Breast epithelium (tissue), 4 donors: ENCODE measurements at regions not wholly inside any gene's neighbourhood (a gene's known extent, or its start where the extent isn't known, plus 50 kb on each side); places are given as distances from the start of the nearest gene placed in this dataset.

Experiments
- DNase-seq, 2 donors: peaks; one replicate each; pipeline ENCODE4 v3.0.0-alpha.2; 2019; ENCODE audit warnings: low spot score in 2 of 2
- H3K27ac ChIP-seq, 2 donors: fragments of 200-600 bp; sonication (generic) in 1 of 2; one replicate each; pipeline ENCODE4 v1.5.1; 2016 to 2019; ENCODE audit warnings: mild to moderate bottlenecking in 1 of 2
- H3K27me3 ChIP-seq, 2 donors: fragments of 200-600 bp; sonication (generic) in 1 of 2; one replicate each; pipeline versions ENCODE4 v1.5.1 to v1.6.0; 2017 to 2019; ENCODE audit warnings: control low read depth in 1 of 2, mild to moderate bottlenecking in 1 of 2
- H3K36me3 ChIP-seq: fragments of 200-600 bp; one replicate; pipeline ENCODE4 v1.5.1; 2019
- H3K4me1 ChIP-seq, 2 donors: fragments of 200-600 bp; sonication (generic); one replicate each; pipeline ENCODE4 v1.5.1; 2016 to 2019; ENCODE audit warnings: control low read depth in 1 of 2
- H3K4me3 ChIP-seq, 3 donors: fragments of 200-600 bp; sonication (generic); 1 replicate in 2 of 3; 2 replicates in 1 of 3; pipeline ENCODE4 v1.5.1; 2016 to 2019; ENCODE audit warnings: mild to moderate bottlenecking in 3 of 3, moderate library complexity in 2 of 3
- H3K9me3 ChIP-seq, 2 donors: fragments of 200-600 bp; sonication (generic) in 1 of 2; one replicate each; pipeline ENCODE4 v1.5.1; 2016 to 2019; ENCODE audit warnings: control low read depth in 1 of 2
- CTCF ChIP-seq, 3 donors: fragments of 450-650 bp; IDR thresholded peaks; one replicate each; pipeline ENCODE4 v1.5.1; 2016 to 2017; ENCODE audit warnings: antibody characterized with exemption in 3 of 3, mild to moderate bottlenecking in 3 of 3, moderate library complexity in 3 of 3
- POLR2A ChIP-seq: fragments of 450-650 bp; IDR thresholded peaks from one replicate; pipeline ENCODE4 v1.6.1; 2016; ENCODE audit warnings: antibody characterized with exemption, mild to moderate bottlenecking, moderate library complexity
- POLR2AphosphoS5 ChIP-seq, 3 donors: sonication (generic); formaldehyde crosslinking; IDR thresholded peaks; one replicate each; pipeline ENCODE4 v1.6.1; 2017; ENCODE audit warnings: antibody characterized with exemption in 3 of 3
- intact Hi-C: fragments of 100-400 bp; cut with DNase I; formaldehyde crosslinking; loops from one replicate; pipeline ENCODE4 v1.15.1; 2023; ENCODE audit warnings: low total_unique reads

DNA sequence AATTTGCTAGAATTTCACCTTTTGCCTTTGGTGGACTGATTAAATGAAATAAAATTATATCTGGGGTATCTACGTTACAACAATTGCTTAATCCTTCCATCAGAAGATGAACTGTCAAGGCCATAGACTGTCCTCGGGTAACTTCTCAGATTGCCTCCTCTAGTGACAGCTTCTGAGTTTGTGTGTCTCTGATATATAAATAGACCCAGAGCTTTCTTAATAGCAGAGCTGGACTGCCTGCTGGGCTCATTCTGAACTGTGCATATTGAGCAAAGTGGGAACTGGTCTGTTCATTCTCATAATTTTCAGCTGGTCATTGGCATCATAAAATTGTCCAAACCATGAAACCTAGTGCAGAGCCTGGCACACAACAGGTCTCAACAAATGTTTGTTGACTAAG lies 99.1 kb upstream of the GRAMD1B start:
- intact Hi-C loops: no loop called here
- Histone ChIP-seq H3K4me3 (no peak overlapping the region), H3K27ac (peak overlapping the region; percentile 63 to 68), H3K36me3 (no peaks in the 10 kb centered on the region), H3K4me1 (no peaks in the 10 kb centered on the region), H3K9me3 (no peaks in the 10 kb centered on the region), H3K27me3 (no peaks in the 10 kb centered on the region)
- no peak for DNase-seq
- no peak for TF ChIP-seq CTCF (IDR thresholded peaks at IDR 0.05)
- no peak for TF ChIP-seq POLR2A
- no peak for TF ChIP-seq POLR2AphosphoS5 (IDR thresholded peaks at IDR 0.05)

DNA sequence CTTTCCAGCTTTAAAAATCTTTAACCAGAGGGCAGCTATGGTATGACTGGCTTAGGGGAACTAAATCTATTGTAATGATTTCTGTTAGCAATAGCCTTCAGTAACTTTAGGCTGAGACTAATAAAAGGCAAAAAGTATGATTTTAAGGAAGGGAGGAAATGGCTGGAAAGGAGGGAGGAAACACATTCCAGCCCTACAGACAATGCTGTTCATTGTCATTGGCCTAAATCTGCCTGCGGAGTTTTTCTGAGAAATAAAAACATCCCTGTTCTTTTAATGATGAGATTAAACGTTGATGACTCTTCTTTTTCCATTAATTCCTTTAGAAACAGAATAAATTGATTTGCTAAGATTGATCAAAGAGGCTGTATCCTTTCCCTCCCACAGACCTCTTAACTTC lies 99.6 kb upstream of the GRAMD1B start:
- H3K27me3 ChIP-seq: no peaks in the 10 kb centered on the region
- intact Hi-C loops: no loop called here
- TF ChIP-seq CTCF (IDR thresholded peaks at IDR 0.05): no peak
- TF ChIP-seq POLR2AphosphoS5 (IDR thresholded peaks at IDR 0.05): no peak
- no peak for TF ChIP-seq POLR2A

GRCh38 chr11:123330071-123330470 lies 100.0 kb upstream of the GRAMD1B start:
- H3K9me3 ChIP-seq: no peaks in the 10 kb centered on the region
- H3K4me3 ChIP-seq: no peak overlapping the region
- intact Hi-C loops: no loop called here
- no peak for TF ChIP-seq POLR2A
- no peak for TF ChIP-seq POLR2AphosphoS5 (IDR thresholded peaks at IDR 0.05)
- TF ChIP-seq CTCF (IDR thresholded peaks at IDR 0.05): no peak
- H3K36me3 ChIP-seq: no peaks in the 10 kb centered on the region
- peak in 1 of 2 donors; percentile 31 for DNase-seq
- no peaks in the 10 kb centered on the region for H3K4me1 ChIP-seq
- peak overlapping the region; percentile 63 to 68 for H3K27ac ChIP-seq
- H3K27me3 ChIP-seq: no peaks in the 10 kb centered on the region

More for the DNA sequence above, 99.6 kb upstream of the GRAMD1B start:
- DNase-seq: no peak
- no peak overlapping the region for H3K4me3 ChIP-seq
- H3K27ac ChIP-seq: peak overlapping the region; percentile 63 to 68
- no peaks in the 10 kb centered on the region for H3K4me1 ChIP-seq
- no peaks in the 10 kb centered on the region for H3K9me3 ChIP-seq
- no peaks in the 10 kb centered on the region for H3K36me3 ChIP-seq

DNA sequence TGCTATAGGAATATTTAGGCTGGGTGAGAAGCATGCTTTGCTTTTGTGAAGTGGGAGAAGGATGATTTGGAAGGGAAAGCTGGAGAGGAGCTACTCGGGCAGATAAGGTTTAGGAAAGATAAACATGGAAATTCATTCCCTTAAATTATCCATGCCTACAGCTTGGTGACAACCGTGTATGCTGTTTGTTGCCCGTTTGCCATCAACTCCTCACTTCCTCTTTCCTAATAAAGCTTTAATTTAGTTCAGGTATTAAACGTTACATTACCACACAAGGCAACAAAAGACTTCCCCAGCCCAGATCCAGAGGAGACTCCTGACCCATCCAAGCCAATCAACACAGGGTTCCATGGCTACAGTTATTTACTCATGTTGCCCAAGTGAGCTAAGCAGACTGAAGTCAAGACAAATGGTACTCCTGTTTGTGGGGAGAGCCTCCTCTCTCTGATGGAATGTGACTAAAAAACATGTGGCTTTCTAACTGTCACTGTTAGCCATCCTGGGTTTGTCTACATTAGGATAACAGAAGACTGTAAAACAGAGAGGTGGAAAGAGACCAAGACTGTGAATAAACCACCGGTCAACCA lies 101.7 kb upstream of the GRAMD1B start:
- no peaks in the 10 kb centered on the region for H3K4me1 ChIP-seq
- no peaks in the 10 kb centered on the region for H3K9me3 ChIP-seq
- no peaks in the 10 kb centered on the region for H3K27me3 ChIP-seq
- DNase-seq: no peak
- no peaks in the 10 kb centered on the region for H3K36me3 ChIP-seq
- intact Hi-C loops: no loop called here
- no peak overlapping the region for H3K27ac ChIP-seq
- TF ChIP-seq CTCF (IDR thresholded peaks at IDR 0.05): no peak
- no peak for TF ChIP-seq POLR2AphosphoS5 (IDR thresholded peaks at IDR 0.05)
- TF ChIP-seq POLR2A: no peak
- H3K4me3 ChIP-seq: no peak overlapping the region

DNA sequence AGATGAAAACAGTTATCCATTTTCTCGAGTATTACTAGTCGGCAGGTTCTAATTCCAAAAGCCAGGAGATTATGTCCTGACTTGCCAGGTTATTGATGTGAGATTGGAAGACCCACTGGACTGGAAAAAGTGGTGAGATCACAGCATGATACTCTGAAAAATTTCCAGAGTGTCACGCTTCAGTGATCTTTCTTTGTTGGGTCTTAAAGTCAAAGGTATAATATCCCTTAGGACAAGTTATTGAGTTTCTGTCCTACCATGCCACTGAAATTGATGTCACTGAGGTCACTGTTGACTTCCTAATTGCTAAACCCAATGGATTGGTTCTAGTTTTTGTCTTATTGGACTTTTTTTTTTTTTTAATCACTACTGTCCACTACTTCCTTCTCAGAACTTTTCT lies 104.5 kb upstream of the GRAMD1B start:
- no peak overlapping the region for H3K4me3 ChIP-seq
- H3K9me3 ChIP-seq: no peaks in the 10 kb centered on the region
- no peaks in the 10 kb centered on the region for H3K4me1 ChIP-seq
- no peak overlapping the region for H3K27ac ChIP-seq
- intact Hi-C loops: no loop called here
- H3K27me3 ChIP-seq: no peaks in the 10 kb centered on the region
- H3K36me3 ChIP-seq: no peaks in the 10 kb centered on the region
- no peak for DNase-seq
- TF ChIP-seq POLR2A: no peak
- TF ChIP-seq CTCF (IDR thresholded peaks at IDR 0.05): no peak
- TF ChIP-seq POLR2AphosphoS5 (IDR thresholded peaks at IDR 0.05): no peak
